ENCODE measurements at regions not wholly inside any gene's neighbourhood (a gene's known extent, or its start where the extent isn't known, plus 50 kb on each side); places are given as distances from the start of the nearest gene placed in this dataset.

DNA sequence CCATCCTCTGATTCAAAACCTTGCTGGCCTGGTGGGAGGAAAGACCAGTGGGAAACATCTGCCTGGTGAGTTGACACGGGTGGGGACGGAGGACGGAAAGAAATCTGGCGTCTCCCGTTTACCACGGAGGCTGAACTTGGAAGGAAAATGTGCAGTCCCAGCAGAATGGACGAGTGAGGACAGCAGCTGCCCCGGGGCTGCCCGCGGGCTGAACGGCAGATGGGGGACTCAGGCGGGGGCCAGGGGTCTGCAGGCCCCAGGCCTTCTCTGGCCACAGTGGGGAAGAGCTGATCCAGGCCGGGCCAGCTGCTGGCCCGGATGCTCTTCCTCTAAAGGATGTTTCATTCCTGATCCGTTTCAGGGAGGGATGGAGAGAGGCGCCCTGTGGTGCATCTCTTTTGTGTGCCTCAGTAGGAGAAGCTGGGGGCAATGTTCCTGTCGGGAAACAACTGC lies 147.5 kb upstream of the CHST15 start:
- no peak for DNase-seq

DNA sequence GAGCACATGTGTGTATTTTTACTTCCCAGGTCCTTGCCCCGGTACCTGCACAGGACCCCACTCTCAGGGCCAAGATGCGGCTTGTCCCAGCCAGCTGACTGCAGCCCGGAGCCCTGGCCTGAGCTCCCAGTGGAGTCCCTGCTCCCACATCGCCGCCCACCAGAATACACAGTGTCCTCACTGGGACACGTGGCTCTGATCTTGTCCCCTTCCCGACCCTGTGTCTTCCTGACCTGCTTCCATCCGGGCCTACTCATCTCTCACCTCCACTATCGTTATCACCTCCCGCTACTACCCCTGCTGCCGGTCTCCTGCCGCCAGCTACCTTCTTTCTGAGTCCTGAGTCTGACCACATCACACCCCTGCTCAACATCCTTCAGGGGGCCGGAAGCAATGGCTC lies 146.3 kb upstream of the CHST15 start:
- no peak for DNase-seq

DNA sequence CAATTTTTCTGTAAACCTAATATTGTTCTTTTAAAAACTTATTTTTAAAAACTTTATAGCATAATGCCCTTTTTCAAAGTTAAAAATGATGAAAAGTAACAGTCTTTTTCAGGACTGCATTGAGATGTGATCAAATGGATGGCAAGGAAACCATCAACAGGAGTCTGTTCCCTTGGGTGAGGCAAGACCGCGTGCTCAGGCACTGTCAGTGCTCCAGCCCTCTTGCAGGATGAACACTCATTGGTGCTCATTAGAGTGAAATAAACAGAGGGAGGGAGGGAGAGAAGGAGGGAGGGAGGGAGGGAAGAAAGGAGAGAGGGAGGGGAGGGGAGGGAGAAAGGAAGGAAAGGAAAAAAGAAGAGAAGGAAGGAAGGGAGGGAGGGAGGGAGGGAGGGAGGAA lies 145.7 kb upstream of the CHST15 start:
- DNase-seq = no peak

DNA sequence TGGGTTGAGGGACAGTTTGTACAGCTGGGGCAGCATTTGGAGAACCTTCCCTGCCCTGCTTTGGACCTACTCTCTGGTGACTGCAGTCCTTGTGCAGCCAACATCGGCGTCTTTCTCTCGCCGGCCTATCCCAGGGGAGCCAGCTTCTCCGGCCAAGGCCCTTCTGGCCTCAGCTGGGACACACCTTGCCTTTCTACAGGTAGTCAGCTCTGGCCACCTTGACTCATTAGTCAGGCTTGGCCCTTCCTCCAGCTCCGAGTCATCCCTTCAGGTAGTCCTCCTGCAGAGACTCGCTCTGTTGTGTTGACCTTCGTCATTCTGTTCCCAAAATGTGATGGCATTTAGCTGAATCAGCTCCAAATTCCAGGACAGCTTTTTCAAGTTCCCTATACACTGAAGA lies 145.0 kb upstream of the CHST15 start:
- DNase-seq = no peak

DNA sequence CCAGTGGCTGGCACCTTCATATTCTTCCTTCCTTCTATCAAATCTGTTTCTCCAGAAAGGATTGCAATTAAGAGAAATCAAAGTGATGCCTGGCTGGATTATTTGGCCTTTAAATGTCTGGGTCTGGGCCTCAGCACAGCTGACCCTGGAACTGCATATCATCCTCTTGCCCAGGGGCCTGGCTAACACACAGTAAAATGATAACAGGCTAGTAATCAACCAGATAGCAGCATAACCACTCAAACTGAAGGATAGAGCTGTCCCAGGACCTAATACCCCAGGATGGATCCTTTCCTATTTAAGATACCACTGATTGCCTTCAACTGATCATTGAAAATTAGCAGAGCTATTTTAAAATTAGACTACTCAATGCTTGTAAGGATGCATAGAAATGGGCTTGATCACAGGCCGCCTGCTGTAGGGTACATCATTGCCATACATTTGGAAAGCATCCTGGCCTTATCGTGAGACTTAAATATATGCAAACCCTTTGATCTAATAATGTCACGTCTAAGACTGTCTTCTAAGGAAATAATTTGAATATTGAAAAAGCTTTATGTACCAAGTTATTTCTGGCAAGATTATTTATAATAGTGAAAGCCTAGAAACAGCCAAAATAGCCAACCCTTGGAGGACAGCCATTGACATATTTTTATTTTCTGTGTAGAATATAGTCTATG lies 144.0 kb upstream of the CHST15 start:
- no peak for DNase-seq

DNA sequence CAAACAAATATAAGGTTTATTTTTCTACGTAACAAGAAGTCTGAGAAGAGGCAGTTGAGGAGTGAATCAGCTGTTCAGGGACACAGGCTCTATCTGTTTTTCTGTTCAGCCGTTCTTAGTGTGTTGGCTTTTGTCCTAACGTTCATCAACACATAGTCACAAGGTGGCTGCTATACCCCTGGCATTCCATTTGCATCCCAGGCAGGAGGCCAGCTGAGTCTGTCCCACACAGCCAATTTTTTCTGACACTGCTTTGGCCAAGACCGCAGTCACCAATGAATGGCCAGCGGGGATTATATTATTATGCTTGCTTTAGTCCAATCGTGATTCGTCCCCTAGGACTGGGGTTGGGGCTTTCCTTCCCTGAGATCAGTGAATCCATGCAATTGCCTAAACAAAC lies 143.4 kb upstream of the CHST15 start:
- DNase-seq = no peak

DNA sequence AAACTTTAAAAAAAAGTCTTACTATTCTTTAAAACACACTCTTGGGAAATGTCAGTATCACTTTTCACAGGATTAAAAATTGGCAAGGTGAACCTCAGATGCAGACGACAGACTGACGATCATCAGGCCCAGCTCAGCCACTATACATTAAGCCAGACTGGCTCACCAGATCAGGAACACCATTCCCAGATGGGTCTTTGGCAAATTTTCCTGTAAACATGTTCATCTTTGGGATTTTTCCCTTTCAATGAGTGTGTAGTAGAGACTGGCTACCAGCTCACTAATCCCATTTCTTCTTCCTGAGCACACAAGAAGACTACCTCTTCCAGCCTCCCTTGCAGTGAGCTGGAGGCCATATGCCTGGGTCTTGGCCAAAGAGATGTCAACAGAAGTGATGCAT lies 142.7 kb upstream of the CHST15 start:
- no peak for DNase-seq

DNA sequence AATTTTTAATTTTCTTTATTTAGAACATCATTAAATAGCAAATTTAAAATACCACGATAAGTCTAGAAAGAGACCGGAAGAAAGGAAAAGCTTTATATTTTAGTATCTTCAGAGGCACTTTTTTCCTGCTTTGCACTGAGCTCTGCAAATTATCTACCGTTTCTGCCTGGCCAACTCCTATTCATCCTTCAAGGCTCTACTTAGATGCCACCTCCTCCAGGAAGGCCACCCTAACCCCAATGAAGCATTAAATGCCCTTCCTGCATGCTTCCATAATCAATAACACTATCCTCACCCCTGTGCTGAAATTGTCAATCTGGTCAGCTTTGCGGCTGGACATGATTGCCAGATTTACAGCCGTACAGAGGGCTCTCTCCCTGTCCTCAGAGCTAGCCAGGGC lies 141.8 kb upstream of the CHST15 start:
- DNase-seq = no peak

DNA sequence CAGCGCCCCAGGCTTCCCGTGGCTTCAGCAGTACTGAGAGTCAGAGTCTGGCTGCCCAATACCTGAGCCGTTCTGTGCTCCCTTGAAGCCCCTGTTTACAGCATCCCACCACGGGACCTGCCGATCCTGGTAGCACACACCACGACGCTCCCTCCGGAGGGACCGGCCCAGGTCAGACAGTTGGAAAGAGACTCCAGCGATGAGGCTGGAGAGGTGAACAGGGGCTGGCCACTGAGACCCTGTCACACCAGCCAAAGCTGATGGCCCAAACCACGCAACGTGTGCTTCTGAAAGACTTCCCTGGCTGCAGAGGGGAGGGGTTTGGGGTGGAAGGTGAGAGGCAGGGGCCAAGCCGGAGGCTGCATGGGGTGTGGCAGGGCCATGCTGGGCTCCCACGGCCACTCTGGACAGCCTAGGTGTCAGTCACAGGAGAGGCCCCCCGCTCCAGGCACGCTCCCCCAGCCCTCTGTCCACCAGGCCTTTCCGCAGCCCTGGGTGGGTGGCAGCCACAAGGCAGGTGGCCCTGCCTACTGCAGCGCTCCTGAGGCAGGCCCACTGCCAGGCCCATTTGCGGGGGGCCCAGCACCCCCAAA lies 140.2 kb upstream of the CHST15 start:
- no peak for DNase-seq

DNA sequence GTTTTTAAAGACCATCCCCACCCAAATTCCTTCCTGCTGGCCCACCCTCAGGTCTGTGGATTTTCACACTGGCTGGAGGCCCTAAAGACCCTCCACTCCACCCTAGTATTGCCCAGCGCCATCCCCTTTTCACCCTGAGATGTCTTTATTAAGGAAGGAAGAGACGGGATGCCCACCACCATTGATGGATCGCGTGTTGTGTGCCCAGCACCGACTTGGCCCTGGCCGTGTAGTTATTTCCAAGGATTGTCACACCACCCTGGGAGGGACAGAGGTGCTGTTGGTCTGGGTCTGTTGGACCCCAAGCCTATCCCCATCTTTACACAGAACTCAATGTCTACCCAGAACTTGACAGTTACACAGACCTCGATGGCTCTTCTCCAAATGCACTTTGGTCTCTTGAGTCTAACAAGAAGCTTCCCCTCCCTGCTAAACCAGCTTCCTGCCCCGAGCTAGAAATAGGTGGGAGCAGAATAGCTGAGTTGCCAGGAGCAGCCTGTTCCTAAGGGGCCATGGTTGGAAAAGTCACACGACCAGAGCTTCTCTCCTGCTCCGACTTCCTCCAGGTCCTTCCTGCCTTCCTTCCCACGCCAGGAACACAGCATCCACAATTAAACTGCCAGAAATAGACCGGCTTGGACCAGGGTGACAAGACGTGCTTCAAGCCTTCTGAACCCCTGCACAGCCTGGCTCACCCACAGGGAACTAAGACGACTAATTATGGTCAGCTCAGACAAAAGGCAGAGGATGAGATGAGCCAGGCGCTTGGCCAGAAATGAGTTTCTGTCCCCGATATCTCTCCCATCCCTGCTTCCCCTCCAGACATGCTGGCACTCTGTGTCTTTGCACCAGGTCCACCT lies 139.5 kb upstream of the CHST15 start:
- DNase-seq = no peak

DNA sequence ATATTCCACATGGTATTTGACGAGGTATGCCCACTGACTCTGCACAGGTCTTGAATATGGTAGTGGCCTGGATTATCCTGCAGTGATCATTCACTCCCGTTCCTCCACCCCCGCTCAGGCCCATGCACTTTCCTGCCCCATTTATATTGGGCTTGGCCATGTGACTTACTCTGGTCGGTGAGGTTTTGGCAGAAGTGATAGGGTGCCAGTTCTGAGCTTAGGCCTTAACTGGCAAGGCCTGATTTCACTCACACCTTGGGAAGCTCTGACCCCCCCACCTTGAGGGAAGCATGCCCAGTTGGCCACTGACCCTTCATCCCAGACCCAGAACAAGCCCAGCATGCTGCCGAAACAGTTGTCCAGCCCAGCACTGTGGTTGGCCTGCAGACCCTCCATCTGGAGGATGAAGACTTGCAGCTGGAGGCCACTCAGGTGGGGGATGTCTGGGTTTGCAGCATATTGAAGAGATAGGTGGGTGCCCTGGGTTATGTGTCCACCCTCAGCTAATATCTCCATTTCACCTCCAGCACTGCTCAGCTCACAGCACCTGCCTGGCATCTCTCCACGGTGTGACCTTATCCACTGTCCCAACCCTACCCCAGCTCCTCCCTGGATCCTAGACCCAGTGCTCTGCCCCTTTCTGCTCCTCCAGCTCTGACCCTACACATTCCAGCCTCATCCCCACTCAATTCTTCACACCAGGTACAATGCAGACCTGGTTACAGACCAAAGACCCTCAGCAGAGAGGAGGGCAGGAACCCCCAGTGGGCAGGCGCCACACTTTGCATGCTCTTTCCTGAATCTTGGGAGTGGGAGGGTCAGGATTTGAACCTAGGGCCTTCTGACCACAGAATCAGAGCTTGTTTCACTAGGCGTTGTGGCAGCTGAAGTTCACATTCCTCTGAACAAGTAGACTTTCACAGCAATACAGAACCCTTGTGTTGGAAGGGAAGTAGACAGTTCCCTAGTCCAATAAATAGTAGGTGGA lies 138.1 kb upstream of the CHST15 start:
- DNase-seq = no peak

DNA sequence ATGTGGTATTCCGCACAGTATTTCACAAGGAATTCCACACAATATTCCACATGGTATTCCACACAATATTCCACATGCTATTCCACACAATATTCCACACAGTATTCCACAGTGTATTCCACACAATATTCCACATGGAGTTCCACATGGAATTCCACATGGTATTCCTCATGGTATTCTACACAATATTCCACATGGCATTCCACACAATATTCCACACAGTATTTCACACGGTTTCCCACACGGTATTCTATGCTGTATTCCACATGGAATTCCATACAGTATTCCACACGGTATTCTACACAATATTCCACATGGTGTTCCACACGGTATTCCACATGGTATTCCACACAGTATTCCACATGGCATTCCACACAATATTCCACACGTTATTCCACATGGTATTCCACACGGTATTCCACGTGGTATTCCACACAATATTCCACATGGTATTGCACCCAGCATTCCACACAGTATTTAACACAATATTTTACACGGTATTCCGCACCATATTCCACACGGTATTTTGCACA lies 137.3 kb upstream of the CHST15 start:
- no peak for DNase-seq

DNA sequence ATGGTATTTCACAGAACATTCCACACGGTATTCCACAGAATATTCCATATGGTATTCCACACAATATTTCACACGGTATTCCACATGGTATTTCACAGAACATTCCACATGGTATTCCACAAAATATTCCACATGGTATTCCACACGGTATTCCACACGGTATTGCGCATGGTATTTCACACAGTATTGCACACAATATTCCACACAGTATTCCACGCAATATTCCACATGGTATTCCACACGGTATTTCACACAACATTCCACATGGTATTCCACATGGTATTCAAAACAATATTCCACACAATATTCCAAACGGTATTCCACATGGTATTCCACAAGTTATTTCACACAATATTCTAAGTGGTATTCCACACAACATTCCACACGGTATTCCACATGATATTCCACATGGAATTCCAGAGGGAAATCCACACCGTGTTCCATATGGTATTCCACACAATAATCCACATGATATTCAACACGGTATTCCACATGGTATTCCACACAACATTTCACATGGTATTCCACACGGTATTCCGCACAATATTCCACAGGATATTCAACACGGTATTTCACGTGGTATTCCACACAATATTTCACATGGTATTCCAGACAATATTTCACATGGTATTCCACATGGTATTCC lies 136.7 kb upstream of the CHST15 start:
- DNase-seq = no peak

DNA sequence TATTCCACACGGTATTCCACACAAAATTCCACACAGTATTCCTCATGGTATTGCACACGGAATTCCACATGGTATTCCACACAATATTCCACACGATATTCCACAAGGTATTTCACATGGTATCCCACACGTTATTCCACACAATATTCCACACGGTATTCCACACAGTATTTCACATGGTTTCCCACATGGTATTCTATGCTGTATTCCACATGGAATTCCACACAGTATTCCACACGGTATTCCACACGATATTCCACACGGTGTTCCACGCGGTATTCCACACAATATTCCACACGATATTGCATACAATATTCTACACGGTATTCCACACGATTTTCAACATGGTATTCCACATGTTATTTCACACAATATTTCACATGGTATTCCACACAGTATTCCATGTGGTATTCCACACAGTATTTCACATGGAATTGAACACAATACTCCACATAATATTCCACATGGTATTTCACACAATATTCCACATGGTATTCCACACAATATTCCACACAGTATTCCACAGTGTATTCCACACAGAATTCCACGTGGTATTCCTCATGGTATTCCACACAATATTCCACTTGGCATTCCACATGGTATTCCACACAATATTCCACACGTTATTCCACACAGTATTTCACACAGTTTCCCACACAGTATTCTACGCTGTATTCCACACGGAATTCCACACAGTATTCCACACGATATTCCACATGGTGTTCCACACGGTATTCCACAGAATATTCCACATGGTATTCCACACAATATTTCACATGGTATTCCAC lies 136.0 kb upstream of the CHST15 start:
- no peak for DNase-seq

DNA sequence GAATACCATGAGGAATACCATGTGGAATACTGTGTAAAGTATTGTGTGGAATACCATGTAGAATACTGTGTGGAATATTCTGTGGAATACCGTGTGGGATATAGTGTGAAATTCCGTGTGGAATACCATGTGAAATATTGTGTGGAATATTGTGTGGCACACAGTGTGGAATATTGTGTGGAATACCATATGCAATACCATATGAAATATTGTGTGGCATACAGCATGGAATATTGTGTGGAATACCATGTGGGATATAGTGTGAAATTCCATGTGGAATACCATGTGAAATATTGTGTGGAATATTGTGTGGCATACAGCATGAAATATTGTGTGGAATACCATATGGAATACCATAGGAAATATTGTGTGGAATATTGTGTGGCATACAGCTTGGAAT lies 135.1 kb upstream of the CHST15 start:
- no peak for DNase-seq

DNA sequence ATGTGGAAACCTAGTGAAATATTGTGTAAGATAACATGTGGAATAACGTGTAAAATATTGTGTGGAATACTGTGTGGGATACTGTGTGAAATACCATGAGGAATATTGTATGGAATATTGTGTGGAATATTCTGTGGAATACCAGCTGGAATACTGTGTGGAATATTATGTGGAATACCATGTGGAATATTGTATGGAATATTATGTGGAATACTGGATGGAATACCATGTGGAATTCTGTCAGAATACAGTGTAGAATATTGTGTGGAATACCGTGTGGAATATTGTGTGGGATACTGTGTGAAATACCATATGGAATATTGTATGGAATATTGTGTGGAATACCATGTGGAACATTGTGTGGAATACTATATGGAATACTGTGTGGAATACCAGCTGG lies 134.6 kb upstream of the CHST15 start:
- DNase-seq = no peak

DNA sequence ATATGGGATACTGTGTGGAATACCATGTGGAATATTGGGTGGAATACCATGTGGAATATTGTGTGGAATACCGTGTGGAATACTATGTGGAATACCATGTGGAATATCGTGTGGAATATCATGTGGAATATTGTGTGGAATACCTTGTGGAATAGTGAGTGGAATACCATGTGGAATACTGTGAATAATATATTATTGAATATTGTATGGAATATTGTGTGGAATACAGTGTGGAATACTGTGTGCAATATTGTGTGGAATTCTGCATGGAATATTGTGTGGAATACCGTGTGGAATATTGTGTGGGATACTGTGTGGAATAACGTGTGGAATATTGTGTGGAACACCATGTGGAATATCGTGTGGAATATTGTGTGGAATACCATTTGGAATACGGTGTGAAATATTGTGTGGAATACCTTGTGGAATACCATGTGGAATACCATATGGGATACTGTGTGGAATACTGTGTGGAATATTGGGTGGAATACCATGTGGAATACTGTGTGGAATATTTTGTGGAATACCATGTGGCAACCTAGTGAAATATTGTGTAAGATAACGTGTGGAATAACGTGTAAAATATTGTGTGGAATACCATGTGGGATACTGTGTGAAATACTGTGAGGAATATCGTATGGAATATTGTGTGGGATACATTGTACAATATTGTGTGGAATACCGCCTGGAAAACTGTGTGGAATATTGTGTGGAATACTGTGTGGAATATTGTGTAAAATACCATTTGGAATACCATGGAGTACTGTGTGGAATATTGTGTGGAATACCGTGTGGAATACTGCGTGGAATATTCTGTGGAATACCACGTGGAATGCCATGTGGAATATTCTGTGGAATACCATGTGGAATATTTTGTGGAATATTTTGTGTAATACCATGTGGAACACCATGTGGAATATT lies 133.9 kb upstream of the CHST15 start:
- DNase-seq = no peak

DNA sequence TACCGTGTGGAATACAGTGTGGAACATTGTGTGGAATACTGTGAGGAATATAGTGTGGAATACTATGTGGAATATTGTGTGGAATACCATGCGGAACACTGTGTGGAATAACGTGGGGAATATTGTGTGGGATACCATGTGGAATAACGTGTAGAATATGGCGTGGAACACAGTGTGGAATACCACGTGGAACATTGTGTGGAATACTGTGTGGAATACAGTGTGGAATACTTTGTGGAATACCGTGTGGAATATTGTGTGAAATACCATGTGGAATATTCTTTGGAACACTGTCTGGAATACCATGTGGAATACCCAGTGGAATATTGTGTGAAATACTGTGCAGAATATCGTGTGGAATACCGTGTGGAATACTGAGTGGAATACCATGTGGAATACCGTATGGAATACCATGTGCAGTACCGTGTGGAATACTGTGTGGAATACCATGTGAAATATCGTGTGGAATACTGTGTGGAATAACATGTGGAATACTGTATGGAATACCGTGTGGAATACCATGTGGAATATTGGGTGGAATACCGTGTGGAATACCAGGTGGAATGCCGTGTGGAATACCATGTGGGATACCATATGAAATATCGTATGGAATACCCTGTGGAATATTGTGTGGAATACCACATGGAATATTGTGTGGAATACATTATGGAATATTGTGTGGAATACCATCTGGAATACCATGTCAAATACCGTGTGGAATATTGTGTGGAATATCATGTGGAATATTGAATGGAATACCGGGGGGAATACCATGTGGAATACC lies 133.1 kb upstream of the CHST15 start:
- no peak for DNase-seq

Measured in NCI-H774 (cell line).